ENCODE measurements at regions not wholly inside any gene's neighbourhood (a gene's known extent, or its start where the extent isn't known, plus 50 kb on each side); places are given as distances from the start of the nearest gene placed in this dataset.

DNA sequence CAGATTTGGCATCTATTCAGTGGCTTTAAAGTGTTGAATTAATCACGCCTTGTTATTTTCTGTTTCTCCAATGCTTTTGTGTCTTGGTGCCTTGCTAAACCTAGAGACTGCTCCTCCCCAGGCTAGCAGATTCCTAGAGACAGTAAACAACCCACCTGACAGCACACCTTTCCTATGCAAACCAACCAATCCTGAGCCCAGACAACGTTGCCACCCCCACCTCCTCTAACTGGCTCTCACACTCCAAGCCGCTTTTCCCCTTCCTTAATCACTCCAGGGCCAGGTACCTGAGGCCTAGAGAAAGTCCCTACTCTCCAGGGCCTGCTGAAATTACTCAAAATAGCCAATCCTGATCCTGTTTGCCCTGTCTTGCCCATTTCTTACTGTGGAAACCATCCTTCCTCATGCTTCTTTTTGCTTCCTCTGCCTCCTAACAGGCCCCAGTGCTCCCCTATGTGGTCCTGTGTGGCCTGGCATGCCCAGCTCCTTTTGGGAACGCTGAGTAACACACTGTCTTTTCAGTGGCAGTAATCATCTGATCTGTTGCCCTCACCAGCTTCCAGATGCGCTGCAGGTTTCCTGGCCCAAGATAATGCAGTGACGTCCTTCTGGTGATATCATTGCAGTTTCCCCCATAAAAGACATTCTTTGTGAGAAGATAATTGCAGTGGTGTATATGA, 53.4 kb downstream of the GAS1 start:
- Mint-ChIP-seq H3K27ac (no peak overlapping the region), H3K27me3 (peaks cover 4% of the 10 kb centered on the region), H3K4me3 (no peak overlapping the region), H3K36me3 (no peaks in the 10 kb centered on the region), H3K4me1 (ENCODE audit: low read depth) (no peaks in the 10 kb centered on the region), H3K9me3 (ENCODE audit: low read depth) (no peaks in the 10 kb centered on the region)

DNA sequence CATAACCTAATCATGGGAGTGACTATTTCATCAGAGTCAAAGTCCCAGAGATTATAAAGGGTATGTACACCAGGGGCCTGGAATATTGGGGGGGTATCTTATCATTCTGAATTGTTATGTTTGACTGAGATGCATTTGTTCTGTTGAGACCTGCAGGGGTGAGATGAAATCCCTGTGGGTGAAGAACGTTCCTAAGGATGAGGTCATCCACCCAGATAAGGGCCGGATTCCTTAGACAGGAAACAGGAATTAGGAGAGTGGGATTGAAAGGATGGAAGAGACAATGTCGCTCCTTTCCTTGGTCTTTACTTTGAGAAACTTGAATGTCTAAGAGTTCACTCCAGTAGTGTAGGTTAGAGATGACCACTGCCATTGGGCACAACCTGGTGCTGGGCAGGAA, 54.7 kb downstream of the GAS1 start:
- Mint-ChIP-seq H3K4me1 (ENCODE audit: low read depth) (no peaks in the 10 kb centered on the region), H3K27me3 (peaks cover 3% of the 10 kb centered on the region), H3K27ac (no peak overlapping the region), H3K4me3 (no peak overlapping the region), H3K36me3 (no peaks in the 10 kb centered on the region), H3K9me3 (ENCODE audit: low read depth) (no peaks in the 10 kb centered on the region)

DNA sequence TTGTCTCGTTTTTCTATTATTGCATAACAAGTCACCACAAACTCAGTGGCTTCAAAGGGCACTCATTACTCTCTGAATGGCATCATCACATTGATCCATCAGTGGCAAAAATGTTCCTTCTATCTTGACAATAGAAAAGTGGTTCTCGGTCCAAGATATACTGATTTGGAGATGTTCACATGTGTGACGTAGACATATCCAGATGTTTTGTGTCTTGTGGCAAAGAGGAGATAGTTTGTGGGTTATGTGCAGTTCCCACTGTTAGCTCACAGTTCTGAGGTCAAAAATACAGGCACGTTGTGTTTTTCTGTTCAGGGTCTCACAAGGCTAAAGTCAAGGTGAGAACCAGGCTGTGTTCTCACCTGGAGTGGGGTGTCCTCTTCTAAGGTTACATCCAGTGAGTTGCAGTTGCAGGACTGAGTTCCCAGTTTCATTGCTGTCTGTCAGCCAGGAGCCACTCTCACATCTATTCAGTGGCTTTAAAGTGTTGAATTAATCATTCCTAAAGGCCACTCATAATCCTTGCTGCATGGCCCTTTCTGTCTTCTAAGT, 55.3 kb downstream of the GAS1 start:
- Mint-ChIP-seq H3K27me3 (peaks cover 5% of the 10 kb centered on the region), H3K4me1 (ENCODE audit: low read depth) (no peaks in the 10 kb centered on the region), H3K9me3 (ENCODE audit: low read depth) (no peaks in the 10 kb centered on the region), H3K36me3 (no peaks in the 10 kb centered on the region), H3K27ac (no peak overlapping the region), H3K4me3 (no peak overlapping the region)

DNA sequence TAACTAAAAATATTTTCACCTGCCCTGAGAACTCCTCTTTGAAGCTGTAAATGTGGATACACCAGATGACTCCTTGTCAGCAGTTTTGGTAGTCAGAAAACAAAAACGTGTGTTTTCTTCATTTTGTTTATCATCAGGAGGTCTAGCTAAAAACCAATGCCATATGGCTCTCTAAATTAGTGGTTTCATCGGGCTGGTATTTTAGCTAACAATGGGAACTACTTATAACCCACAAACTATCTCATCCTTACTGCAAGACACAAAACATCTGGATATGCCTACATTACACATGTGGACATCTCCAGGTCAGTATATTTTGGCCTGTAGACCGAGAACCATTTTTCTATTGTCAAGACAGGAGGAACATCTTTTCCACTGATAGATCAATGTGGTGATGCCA, 56.2 kb downstream of the GAS1 start:
- Mint-ChIP-seq H3K4me3 (no peak overlapping the region), H3K4me1 (ENCODE audit: low read depth) (no peaks in the 10 kb centered on the region), H3K36me3 (no peaks in the 10 kb centered on the region), H3K27me3 (peaks cover 6% of the 10 kb centered on the region), H3K9me3 (ENCODE audit: low read depth) (no peaks in the 10 kb centered on the region), H3K27ac (no peak overlapping the region)

DNA sequence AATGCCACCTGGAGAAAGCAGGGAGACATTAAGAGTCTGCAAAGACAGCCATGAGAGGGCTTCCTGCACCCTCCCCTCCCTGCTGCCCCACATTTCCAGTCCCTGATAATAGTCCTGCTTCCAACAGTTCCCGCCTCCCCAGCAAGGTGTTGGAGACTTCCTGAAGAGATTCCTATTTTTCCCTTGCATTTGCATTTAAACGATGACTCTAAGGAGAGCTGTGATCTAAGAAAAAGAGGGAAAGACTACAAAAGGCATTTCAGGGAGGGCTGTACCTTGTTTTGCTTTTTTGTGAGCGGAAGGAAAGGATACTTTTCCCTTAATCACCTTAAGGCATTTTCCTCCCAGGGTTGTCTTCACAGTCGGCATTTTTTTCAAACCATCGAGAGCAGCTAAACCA, 62.1 kb downstream of the GAS1 start:
- no peak overlapping the region for H3K4me3 Mint-ChIP-seq
- H3K4me1 Mint-ChIP-seq (ENCODE audit: low read depth) = no peaks in the 10 kb centered on the region
- H3K36me3 Mint-ChIP-seq = no peaks in the 10 kb centered on the region
- peaks cover 6% of the 10 kb centered on the region for H3K27me3 Mint-ChIP-seq
- no peaks in the 10 kb centered on the region for H3K9me3 Mint-ChIP-seq (ENCODE audit: low read depth)
- no peak overlapping the region for H3K27ac Mint-ChIP-seq

DNA sequence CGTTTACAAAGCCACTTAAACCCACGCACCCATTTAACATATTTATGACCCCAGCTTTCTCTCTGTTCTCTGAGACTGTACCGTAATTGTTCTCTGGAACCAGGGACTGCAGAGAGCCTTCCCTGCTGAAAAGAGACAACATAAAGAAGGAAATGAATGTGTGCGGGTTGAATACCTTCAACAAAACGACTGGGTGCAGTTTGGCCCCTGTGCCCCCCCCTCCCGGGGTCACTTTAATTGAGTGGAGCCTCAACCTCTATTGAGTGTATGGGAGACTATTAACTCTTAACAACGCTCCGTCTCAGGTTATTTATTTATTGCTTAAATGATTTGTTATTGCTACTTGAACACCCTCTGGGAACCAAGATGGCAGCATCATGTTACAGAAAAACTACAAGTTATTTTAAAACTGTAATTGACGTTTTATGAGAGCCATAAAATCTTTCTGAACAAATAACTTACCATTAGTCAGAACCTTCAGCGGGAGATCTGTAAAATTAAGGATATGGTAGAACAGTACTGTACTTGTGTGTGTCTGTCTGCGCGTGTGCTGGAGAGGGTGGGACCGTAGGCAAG, 70.6 kb downstream of the GAS1 start:
- peaks cover 3% of the 10 kb centered on the region for H3K27me3 Mint-ChIP-seq
- no peaks in the 10 kb centered on the region for H3K4me1 Mint-ChIP-seq (ENCODE audit: low read depth)
- H3K27ac Mint-ChIP-seq = no peak overlapping the region
- H3K4me3 Mint-ChIP-seq = no peak overlapping the region
- no peaks in the 10 kb centered on the region for H3K9me3 Mint-ChIP-seq (ENCODE audit: low read depth)
- no peaks in the 10 kb centered on the region for H3K36me3 Mint-ChIP-seq

DNA sequence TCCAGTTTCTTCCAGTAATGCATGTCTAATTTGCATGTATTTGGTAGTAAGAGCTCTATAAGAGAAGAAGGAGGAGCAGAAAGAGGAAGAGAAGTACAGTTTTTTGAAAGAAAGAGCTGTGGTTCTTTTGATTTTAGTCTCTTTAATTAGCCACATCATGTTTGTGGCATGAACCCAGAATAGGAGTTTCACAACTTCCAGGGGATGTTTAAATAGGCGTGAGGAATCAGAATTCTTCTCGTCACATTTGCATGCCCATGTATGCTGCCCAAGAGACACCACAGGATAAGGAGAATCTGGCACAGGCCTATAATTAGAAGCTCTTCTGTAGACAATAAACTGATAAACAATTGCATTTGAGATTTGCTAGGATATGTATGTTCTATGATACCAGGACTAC, 78.7 kb downstream of the GAS1 start:
- no peaks in the 10 kb centered on the region for H3K9me3 Mint-ChIP-seq (ENCODE audit: low read depth)
- H3K27ac Mint-ChIP-seq = no peak overlapping the region
- H3K27me3 Mint-ChIP-seq = peaks cover 2% of the 10 kb centered on the region
- no peaks in the 10 kb centered on the region for H3K36me3 Mint-ChIP-seq
- no peak overlapping the region for H3K4me3 Mint-ChIP-seq
- H3K4me1 Mint-ChIP-seq (ENCODE audit: low read depth) = no peaks in the 10 kb centered on the region

DNA sequence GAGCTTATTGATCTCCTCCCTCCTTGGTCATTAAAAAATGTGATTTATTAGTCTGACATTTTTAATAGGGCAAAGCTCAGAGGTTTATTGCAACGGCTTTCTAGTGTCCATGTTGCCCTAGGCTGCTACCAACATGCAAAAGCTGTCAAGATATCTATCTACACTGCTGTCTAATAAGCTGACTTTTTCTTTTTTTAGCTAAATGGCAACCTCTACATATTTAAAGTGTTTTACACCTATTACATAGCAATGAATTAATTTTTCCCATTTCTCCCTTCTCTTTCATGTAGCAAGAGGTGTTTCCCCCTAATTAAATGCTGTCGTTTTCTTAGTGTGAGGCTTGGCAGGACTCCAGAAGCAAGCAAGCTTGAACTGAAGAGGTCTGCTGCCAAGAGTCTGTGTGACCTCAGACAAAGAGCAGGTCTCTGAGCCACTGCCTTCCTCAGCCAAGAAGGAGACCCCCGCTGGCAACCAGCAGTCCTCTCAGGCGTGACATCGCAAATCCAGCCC, 79.4 kb downstream of the GAS1 start:
- Mint-ChIP-seq H3K27me3 (peaks cover 2% of the 10 kb centered on the region), H3K9me3 (ENCODE audit: low read depth) (no peaks in the 10 kb centered on the region), H3K27ac (no peak overlapping the region), H3K4me1 (ENCODE audit: low read depth) (no peaks in the 10 kb centered on the region), H3K36me3 (no peaks in the 10 kb centered on the region), H3K4me3 (no peak overlapping the region)

DNA sequence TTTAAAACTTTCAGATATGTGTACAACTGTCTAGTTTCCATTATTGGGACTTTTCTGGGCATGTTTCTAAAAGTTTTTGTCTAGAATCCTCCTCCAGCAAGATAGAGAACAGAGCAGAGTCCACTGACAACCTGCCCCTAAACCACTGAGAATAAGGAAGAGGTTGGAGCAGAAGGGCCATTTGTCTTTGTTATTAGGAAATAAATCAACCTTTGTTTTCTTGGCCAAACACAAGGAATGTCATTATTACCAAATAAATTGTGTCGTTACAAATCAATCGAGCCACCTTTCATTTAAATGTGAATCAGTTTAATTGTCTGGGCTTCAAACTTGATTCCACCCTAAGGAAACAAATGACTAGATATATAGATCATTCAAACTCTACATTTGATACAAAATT, 81.4 kb downstream of the GAS1 start:
- no peaks in the 10 kb centered on the region for H3K36me3 Mint-ChIP-seq
- H3K4me1 Mint-ChIP-seq (ENCODE audit: low read depth) = no peaks in the 10 kb centered on the region
- no peaks in the 10 kb centered on the region for H3K9me3 Mint-ChIP-seq (ENCODE audit: low read depth)
- no peak overlapping the region for H3K4me3 Mint-ChIP-seq
- no peak overlapping the region for H3K27ac Mint-ChIP-seq
- H3K27me3 Mint-ChIP-seq = peaks cover 2% of the 10 kb centered on the region

DNA sequence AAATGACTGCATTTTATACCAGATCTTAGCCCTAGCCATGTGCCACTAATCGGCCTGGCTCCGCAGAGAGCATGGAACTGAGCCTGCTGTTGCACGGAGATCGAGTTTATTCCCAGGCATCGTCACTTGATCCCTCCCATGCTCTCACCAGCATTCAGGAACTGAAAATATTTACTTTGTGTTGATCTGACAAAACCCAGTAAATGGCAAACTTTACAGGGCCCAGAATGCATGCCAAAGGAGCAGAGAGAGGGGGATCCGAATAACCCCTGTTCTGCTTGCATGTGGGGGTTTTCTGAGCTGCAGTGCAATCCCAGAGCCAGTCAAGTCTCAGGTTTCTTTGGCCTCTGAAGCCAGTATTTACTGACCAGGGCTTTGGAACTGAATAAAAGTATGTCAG, 87.3 kb downstream of the GAS1 start:
- no peaks in the 10 kb centered on the region for H3K9me3 Mint-ChIP-seq (ENCODE audit: low read depth)
- H3K4me3 Mint-ChIP-seq = no peak overlapping the region
- H3K36me3 Mint-ChIP-seq = no peaks in the 10 kb centered on the region
- H3K27me3 Mint-ChIP-seq = peaks cover 4% of the 10 kb centered on the region
- H3K4me1 Mint-ChIP-seq (ENCODE audit: low read depth) = no peaks in the 10 kb centered on the region
- H3K27ac Mint-ChIP-seq = no peak overlapping the region

DNA sequence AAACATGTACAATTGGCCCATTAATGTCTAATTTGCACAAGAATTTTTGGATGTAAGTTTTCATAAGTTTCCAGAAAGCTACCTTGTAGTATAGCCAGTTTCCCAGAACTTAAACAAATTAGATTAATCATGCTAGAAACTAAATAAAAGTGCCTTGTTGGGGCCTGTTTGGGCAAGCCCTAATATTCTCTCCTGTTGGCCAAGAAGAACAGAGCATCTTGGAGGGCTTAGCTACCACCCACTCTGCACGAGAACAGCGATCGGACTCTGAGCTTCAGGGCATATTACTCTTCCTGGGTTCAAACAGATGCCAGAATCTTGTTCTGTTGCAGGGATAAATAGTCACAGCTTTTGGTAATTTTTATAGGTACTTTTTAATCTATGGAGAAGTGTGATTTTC, 88.2 kb downstream of the GAS1 start:
- Mint-ChIP-seq H3K4me3 (no peak overlapping the region), H3K27ac (no peak overlapping the region), H3K27me3 (peaks cover 2% of the 10 kb centered on the region), H3K9me3 (ENCODE audit: low read depth) (no peaks in the 10 kb centered on the region), H3K36me3 (no peaks in the 10 kb centered on the region), H3K4me1 (ENCODE audit: low read depth) (no peaks in the 10 kb centered on the region)

DNA sequence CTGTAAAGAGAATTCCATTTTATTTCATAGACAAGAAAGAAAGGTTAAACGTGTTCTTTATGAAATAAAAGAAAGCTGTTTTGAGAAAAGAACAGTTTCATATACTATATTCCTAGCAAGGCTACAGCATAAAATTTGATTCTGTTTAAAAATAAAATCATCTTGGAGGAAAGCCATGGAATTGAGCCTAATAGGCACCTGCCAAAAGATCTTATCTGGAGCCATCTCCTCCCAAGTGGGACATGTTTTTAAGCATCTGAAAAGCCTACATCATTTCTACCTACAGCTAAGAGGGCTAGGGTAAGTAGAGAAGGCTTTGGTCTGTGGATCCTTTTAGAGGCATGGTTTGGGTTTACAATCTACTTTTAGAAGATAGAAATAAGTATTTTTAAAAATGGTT, 89.3 kb downstream of the GAS1 start:
- no peaks in the 10 kb centered on the region for H3K4me1 Mint-ChIP-seq (ENCODE audit: low read depth)
- H3K36me3 Mint-ChIP-seq = no peaks in the 10 kb centered on the region

DNA sequence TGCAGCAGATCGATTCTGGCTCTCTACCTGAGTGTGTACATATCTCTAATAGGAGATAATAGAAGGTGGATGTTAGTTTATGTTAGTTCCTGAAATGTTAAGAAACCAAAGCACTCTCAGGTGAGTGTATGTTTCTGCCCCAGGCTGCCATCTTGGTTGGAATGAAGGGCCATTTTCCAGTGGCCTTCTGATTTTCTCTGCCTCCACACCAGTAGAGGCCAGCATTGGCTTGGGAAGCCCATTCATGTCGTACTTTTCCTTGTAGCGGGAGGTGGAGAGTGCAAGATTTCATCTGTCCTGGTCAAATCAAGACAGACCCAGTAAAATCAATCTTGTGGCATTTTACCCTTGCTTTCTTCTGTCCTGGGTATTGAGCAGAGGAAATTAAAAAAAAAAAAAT, 91.0 kb downstream of the GAS1 start:
- Mint-ChIP-seq H3K27me3 (peaks cover 14% of the 10 kb centered on the region), H3K4me3 (no peak overlapping the region), H3K9me3 (ENCODE audit: low read depth) (no peaks in the 10 kb centered on the region), H3K4me1 (ENCODE audit: low read depth) (no peaks in the 10 kb centered on the region), H3K36me3 (no peaks in the 10 kb centered on the region), H3K27ac (no peak overlapping the region)

More for the DNA sequence above, 89.3 kb downstream of the GAS1 start:
- Mint-ChIP-seq H3K27me3 (peaks cover 10% of the 10 kb centered on the region), H3K9me3 (ENCODE audit: low read depth) (no peaks in the 10 kb centered on the region), H3K4me3 (no peak overlapping the region), H3K27ac (no peak overlapping the region)

DNA sequence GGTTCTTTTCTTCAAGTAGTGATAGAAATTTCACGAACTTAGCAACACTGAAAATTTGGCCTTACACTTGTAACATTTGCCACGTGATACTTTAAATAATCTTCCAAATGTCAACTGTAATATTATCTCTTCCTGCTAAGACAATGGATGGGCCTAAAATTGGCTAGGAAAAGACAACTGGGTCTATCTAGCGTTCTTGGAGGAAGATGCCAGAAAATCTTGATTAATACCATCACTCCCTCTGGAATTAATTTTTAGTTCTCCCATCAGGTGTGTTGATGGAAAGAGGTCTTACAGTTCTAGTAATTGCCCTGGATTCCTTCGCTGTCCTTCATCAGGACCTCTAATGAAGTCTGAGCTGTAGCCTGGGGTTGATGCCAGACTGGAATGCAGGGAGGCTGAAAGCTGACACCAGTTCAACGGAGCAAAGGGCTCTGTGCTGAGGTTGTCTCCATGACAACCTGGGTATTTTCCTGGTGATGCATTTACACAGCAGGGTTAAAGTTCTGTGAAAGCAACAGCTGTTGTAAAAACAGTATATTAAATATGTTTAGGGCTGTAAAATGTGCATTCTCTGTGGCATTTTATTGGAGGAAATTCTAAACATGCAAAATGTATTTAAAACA, 92.3 kb downstream of the GAS1 start:
- no peaks in the 10 kb centered on the region for H3K4me1 Mint-ChIP-seq (ENCODE audit: low read depth)
- no peaks in the 10 kb centered on the region for H3K9me3 Mint-ChIP-seq (ENCODE audit: low read depth)
- no peak overlapping the region for H3K4me3 Mint-ChIP-seq
- peaks cover 14% of the 10 kb centered on the region for H3K27me3 Mint-ChIP-seq
- H3K36me3 Mint-ChIP-seq = no peaks in the 10 kb centered on the region
- no peak overlapping the region for H3K27ac Mint-ChIP-seq

DNA sequence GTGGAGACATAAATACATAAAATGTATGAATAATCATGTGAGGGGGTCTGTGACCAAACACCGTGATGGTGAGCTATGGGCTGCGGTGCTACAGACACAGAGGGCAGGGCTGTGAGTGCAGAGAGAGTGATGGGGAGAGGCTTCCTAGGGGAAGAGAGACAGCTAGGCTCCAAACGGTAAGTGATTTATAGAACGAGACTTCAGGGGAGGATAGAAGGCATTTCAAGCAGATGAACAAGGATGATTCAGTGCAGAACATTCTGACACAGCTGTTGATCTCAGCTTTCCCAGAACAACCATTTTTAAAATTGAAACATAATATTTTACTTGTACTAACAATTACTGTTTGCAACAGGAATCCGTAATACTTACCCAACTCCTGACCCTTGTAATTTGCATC, 100.7 kb downstream of the GAS1 start:
- Mint-ChIP-seq H3K4me1 (ENCODE audit: low read depth) (no peaks in the 10 kb centered on the region), H3K27me3 (no peaks in the 10 kb centered on the region), H3K27ac (no peak overlapping the region), H3K36me3 (no peaks in the 10 kb centered on the region), H3K9me3 (ENCODE audit: low read depth) (no peaks in the 10 kb centered on the region), H3K4me3 (no peak overlapping the region)
